PFSK-1 (cell line): ENCODE measurements at regions not wholly inside any gene's neighbourhood (a gene's known extent, or its start where the extent isn't known, plus 50 kb on each side); places are given as distances from the start of the nearest gene placed in this dataset.

Experiments used
- FOXP2 ChIP-seq: optimal IDR thresholded peaks from 2 replicates; pipeline ENCODE3; 2011; ENCODE audit warnings: borderline replicate concordance, control low read depth, inconsistent platforms; ENCODE audit not compliant: insufficient read depth; ENCODE audit errors: extremely low read length, extremely low read depth
- POLR2AphosphoS5 ChIP-seq: IDR thresholded peaks from 2 replicates; pipeline ENCODE4 v1.6.1; 2012; ENCODE audit warnings: low read depth, mild to moderate bottlenecking, control low read depth, low read length, moderate library complexity
- SIN3A ChIP-seq: IDR thresholded peaks from 2 replicates; pipeline ENCODE4 v1.6.1; 2012; ENCODE audit warnings: mild to moderate bottlenecking, low read length, moderate library complexity, borderline replicate concordance; ENCODE audit not compliant: insufficient read depth
- TAF1 ChIP-seq: IDR thresholded peaks from 2 replicates; pipeline ENCODE4 v1.6.1; 2012; ENCODE audit warnings: low read length, control low read depth, borderline replicate concordance; ENCODE audit not compliant: insufficient read depth
- TF ChIP-seq, protein P1 (sequence below), 2 experiments: IDR thresholded peaks; 2 replicates each; pipeline versions ENCODE4 v1.6.1 to v1.8.0; 2011 to 2012; ENCODE audit warnings: low read depth in 2 of 2, low read length in 2 of 2, control low read depth in 1 of 2, inconsistent platforms in 1 of 2, mild to moderate bottlenecking in 1 of 2, moderate library complexity in 1 of 2; ENCODE audit not compliant: insufficient read depth in 1 of 2

DNA sequence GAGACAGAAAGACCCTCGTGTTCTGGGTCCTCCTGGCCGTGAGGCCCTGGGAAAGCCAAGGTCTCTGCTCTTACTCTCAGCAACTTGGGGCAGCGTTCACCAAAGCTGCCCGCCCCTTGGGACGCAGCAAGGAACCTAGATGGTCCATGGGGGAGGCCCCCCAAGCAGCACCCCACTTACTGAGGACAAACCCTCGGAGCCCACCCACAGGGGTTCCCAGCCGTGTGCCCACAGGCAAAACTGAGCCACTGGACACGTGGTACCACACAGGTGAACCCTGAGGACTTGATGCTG is 166.2 kb upstream of the IQSEC1 start:
- TF ChIP-seq, protein P1, sequence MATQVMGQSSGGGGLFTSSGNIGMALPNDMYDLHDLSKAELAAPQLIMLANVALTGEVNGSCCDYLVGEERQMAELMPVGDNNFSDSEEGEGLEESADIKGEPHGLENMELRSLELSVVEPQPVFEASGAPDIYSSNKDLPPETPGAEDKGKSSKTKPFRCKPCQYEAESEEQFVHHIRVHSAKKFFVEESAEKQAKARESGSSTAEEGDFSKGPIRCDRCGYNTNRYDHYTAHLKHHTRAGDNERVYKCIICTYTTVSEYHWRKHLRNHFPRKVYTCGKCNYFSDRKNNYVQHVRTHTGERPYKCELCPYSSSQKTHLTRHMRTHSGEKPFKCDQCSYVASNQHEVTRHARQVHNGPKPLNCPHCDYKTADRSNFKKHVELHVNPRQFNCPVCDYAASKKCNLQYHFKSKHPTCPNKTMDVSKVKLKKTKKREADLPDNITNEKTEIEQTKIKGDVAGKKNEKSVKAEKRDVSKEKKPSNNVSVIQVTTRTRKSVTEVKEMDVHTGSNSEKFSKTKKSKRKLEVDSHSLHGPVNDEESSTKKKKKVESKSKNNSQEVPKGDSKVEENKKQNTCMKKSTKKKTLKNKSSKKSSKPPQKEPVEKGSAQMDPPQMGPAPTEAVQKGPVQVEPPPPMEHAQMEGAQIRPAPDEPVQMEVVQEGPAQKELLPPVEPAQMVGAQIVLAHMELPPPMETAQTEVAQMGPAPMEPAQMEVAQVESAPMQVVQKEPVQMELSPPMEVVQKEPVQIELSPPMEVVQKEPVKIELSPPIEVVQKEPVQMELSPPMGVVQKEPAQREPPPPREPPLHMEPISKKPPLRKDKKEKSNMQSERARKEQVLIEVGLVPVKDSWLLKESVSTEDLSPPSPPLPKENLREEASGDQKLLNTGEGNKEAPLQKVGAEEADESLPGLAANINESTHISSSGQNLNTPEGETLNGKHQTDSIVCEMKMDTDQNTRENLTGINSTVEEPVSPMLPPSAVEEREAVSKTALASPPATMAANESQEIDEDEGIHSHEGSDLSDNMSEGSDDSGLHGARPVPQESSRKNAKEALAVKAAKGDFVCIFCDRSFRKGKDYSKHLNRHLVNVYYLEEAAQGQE (IDR thresholded peaks at IDR 0.05; ENCODE audit: insufficient read depth in 1 of 2, low read depth in 2 of 2, low read length in 2 of 2): no peak
- no peak for TF ChIP-seq SIN3A
- no peak for TF ChIP-seq FOXP2
- TF ChIP-seq POLR2AphosphoS5: no peak
- no peak for TF ChIP-seq TAF1
